ENCODE measurements at regions not wholly inside any gene's neighbourhood (a gene's known extent, or its start where the extent isn't known, plus 50 kb on each side); places are given as distances from the start of the nearest gene placed in this dataset.
"Not testable (repeated sequence)": the region's sequence is repeated elsewhere in the genome, so short reads cannot be mapped to it uniquely, and the experiment has no call there.

DNA sequence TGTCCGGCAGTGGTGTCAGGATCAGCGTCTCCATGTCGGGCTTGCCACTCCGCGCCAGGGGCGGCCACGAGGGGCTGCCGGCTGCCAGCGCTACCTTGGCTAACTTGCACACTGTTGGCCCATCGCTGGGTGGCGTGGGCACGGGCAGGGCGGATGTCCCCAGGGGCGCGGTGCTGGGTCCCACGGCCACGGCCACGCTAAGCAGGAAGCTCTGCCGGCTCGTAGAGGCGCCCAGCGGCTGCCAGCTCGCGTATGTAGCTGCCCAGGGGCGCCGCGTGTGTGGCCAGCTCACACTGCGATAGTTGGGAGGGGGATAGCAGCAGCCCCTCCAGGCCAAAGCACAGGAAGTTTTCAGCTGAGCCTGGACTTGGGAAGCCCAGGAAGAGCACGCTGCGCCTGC is 249.4 kb downstream of the ANKRD30B start:
- TF ChIP-seq, protein P1, sequence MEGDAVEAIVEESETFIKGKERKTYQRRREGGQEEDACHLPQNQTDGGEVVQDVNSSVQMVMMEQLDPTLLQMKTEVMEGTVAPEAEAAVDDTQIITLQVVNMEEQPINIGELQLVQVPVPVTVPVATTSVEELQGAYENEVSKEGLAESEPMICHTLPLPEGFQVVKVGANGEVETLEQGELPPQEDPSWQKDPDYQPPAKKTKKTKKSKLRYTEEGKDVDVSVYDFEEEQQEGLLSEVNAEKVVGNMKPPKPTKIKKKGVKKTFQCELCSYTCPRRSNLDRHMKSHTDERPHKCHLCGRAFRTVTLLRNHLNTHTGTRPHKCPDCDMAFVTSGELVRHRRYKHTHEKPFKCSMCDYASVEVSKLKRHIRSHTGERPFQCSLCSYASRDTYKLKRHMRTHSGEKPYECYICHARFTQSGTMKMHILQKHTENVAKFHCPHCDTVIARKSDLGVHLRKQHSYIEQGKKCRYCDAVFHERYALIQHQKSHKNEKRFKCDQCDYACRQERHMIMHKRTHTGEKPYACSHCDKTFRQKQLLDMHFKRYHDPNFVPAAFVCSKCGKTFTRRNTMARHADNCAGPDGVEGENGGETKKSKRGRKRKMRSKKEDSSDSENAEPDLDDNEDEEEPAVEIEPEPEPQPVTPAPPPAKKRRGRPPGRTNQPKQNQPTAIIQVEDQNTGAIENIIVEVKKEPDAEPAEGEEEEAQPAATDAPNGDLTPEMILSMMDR (IDR thresholded peaks at IDR 0.05; ENCODE audit: low read depth, low read length), result no peak
- no peak for DNase-seq (ENCODE audit: extremely low read depth, low read depth)

DNA sequence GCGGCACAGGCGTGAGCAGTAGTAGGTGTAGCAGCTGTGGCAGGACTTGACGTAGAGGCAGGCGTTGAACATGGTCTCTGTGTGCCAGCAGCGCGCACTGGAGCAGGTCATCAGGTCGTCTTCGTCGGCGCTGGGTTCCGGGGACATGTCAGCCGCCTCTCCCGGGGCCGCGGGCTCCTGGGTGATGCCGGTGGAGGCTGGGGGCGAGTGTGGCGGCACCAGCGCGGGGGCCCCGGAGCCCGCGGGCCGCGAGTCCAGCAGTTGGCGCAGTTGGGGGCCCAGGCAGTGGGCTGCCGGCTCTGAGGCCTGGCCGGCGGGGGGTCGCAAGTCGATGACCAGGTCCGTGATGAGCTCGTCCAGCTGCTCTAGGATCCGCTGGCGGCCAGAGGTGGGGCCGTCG is 249.9 kb downstream of the ANKRD30B start:
- not testable (repeated sequence) for DNase-seq (ENCODE audit: extremely low read depth, low read depth)

DNA sequence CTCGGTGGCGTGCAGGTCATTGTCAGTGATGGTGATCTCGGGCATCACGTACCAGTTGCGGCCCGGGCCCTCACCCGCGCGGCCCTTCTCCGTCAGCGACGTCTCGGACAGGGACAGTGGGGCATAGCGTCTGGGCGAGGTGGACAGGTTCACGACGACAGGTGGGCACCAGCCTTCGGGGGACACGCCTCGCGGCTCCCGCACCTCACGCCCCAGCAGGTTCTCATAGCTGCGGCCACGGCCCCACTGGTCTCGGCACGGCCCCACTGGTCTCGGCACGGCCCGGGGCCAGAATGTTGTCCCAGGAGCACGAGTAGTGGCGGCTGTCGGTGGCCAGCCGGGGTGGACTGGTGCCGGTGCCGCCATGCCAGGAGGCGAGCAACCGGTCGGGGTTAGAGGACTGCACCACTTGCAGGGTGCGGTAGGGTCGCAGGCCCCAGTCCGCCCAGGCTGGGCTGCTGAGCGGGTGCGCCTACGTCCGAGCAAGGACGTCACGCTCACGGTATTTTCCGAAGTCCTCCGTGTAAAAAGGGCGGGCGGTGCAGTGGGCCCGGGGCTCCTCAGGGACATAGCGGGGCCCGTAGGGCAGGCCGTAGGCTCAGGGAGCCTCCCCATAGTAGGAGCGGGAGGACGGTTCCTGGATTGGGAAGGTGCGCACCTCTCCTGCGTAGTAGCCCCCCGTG is 250.5 kb downstream of the ANKRD30B start:
- DNase-seq (ENCODE audit: extremely low read depth, low read depth), result not testable (repeated sequence)

DNA sequence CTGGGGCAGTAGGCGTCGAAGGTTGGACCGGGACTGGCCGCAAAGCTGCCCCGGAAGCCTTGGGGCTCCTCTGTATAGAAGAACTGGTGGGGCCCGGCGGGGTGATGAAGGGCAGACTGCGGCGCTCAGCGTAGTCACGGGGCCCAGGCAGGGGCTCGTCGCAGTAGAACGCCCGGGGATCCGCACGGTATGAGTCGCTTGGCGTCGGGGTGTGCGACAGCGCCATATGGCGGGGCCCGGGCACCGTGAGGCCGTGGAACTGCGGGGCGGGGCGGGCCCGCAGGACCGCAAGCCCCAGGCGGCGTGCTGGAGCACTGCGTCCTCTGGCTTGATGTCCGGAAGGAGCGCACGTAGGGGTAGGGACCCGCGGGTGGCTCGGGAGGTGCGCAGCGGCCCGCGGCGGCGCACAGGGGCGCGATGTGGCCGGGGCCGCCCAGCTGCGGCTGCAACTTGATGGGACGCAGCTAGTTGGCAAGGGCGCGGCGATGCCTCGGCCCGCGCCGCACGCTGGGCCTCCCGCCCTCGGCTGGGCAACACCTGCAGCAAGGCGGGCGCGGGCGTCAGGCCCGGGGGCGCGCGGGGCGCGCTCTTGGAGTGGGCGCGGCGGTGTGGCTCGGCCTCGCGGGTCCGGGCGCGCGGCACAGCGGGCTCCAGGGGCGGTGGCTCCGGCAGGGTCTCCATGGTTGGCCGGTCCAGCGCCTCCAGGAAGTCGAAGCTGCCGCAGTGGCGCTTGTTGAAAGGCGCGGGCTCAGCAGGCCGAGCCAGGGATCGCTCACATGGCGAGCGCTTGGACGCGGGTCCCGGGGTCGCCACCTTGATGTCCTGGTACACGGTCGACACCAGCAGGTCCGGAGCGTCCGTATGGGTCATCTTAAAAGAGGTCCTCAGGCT is 251.4 kb downstream of the ANKRD30B start:
- TF ChIP-seq, protein P1 (IDR thresholded peaks at IDR 0.05; ENCODE audit: low read depth, low read length), result no peak
- DNase-seq (ENCODE audit: extremely low read depth, low read depth), result no peak

DNA sequence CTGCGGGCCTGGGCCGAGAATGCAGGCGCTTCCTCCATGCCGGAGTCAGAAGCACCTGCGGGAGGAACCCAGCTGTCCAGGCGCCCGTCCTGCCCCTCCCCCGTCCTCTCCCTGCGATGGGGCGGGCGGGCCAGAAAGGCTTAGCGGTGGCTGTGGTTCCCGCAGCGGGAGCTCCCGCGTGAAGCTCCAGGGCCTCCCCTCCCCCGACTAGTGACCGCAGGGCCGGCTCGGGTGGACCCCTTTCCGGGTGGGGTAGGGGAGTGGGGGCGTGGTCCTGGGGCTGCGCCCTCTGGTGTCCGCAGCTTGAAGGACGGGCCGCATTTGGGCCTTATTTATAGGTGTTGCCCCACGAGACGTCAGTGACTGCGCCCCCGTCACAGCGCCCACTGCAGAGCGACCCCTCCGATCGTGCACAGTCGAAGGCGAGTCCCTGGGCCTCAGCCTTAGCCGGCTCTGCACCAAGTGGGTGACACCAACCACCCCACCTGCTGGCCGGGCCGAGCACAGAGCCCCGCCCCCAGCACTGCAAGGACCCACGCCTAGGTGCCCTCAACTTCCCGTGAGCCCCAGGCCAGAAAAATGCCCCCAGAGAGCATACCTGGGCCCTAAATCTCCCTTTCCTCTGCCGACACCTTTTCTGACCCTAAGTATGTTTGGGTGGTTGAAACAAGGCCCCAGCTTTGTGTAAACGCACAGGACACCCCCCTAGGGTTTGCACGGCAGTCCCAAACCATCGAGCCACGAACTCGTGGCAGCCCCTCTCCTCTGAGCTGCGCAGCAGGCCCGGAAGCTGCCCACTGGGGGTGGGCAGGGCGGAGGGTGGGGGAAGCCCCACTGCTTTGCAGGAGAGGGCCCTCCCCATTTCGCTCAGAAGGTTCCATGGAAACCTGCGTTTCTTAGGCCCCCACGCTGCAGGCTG is 252.4 kb downstream of the ANKRD30B start:
- not testable (repeated sequence) for DNase-seq (ENCODE audit: extremely low read depth, low read depth)

DNA sequence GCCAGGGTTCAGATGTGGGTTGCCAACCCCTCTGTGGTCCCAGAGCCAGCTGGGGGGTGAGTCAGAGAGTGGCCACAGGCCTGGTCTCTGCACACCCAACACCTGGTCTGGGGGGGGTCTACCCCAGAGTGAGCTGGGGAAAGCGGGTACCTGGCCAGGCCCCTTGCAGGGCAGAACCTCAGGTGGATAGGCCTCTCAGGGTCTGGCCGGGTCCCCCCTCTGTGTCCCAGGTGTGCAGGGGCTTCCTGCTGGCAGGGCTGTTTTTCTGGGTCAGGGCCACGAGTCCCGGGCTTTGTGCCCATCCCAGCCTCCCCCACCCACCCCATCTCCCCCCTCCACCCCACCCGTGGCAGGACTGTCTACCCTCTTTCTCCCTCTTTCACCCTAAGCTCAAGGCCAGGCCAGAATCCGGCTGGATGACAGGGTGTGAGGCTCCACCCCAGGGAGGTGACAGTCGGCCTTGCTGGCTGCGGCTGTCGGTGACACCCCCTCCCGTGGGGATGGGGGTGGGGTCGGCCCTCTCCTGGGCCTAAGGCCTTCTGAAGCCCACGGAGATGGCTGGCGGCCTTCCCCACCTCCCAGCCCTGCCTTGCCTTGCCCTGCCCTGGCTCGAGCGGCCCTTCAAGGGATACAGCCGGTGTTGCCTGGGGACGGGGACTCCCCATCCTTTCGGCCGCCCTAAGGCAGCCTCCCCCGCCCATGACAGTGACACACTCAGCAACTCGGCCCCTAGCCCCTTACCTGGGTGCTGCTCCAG is 253.2 kb downstream of the ANKRD30B start:
- not testable (repeated sequence) for DNase-seq (ENCODE audit: extremely low read depth, low read depth)

DNA sequence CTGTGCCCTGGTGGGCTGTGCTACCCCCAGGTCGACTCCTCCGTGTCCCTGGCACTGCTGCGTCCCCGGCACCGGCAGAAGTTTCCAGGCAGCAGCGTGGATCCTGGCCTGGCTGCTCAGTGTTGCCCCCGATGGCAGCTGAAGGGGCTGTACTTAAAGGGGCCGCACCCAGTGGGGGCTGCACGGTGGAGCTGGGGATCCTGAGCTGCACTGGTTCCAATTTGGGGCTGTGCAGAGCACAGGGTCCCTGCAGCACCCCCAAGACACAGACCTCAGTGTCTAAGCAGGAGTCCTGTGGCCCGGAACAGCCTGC is 253.8 kb downstream of the ANKRD30B start:
- not testable (repeated sequence) for DNase-seq (ENCODE audit: extremely low read depth, low read depth)

DNA sequence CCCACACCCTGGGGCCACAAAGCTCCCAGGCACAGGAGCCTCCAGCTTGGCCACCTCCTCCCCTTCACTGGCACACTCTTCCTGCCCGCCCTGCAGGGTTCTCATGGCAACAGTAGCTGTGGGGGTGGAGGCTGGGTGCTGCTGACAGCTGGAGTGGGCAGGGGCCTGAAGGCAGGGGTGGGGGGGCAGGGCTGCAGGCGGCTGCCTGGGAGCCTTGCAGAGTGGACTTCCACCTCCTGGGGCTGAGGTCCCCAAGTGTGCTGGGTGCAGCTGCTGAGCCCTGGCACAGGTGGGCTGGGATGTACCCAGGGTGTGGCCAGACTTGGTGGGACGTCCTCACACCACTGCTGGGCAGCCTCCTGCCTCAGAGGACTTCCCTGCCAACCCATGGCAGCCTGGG is 254.8 kb downstream of the ANKRD30B start:
- not testable (repeated sequence) for DNase-seq (ENCODE audit: extremely low read depth, low read depth)

DNA sequence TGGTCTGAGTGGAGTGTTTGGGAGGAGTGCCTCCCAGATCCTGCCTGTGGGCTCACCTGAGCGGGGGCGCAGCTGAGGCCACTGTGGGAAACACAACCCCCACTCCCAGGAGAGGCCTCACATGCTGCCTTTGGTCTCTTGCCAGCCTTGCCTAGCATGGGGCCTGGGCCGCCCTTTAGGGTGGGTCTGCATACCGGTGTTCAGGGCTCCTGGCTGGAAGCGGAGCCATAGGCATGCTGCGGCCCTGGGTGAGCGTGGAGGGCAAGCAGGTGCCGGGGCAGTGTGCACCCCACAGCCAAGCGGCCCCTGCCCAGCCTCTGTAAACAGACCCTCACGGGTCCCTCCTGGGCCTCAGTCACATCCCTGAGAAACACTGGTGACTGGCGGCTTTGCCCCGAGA is 255.3 kb downstream of the ANKRD30B start:
- DNase-seq (ENCODE audit: extremely low read depth, low read depth), result not testable (repeated sequence)

DNA sequence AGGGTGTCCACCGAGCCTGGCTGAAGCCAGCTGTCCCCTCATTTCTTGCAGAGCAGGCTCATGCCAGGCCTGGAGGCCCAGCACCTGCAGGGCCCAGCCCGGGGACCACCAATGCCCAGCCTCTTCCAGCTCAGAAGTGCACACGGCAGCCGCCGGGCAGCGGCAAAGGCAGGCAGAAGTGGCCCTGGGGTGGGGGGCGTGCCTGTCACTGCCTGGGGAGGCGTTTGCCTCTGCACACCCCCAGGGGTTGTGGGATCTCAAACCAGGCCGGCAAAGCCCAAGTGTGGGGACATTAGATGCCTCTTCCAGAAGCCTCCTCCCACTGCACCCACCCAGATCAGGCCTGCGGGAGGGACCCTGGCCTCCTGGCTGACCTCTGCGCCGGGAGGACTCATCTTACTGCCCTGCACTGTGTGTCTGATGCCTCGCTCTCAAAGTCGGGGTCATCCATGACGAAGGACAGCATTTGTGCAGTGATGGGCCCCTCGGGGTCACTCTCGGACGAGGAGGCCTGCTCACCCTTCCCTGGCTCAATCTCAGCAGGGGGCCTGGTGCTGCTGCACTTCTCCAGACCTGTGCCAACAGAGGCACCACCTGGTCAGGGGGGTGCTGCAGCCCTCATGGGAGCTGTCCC is 255.8 kb downstream of the ANKRD30B start:
- not testable (repeated sequence) for DNase-seq (ENCODE audit: extremely low read depth, low read depth)

DNA sequence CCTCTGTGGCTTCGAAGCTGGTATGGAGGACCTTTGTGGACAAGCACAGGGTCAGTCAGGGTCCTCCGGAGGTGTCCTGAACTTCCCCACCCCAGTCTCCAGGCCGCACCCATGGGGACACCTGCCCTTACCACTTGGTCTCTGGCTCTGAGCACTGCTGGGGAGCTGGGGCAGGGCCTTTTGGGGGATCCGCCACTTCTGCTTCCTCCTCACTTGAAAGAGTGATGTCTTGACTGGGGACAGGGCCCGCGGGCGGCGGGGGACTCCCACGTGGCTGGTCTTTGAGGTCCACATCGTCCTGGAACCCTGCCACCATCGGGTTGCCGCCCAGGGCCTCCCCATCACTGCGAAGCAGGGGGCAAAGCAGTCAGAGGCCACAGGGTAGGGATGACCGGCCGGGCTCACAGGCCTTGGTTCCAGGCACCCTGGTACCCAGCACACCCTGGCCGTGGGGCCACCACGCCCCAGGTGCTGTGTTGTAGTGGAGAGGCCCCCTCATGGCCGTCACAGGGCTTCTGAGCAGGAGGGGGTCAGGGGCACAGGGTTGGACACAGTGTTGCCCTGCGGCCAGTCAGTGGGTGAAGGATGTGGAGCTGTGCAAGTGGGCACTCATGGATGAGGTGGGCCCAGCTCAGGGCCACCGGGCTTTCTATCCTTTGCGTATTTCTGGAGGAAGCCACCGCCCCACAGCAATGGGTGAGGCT is 256.4 kb downstream of the ANKRD30B start:
- DNase-seq (ENCODE audit: extremely low read depth, low read depth), result not testable (repeated sequence)

All from AG09319 (cell line).